K562 (cell line): ENCODE measurements at regions not wholly inside any gene's neighbourhood (a gene's known extent, or its start where the extent isn't known, plus 50 kb on each side); places are given as distances from the start of the nearest gene placed in this dataset.
"Not testable (repeated sequence)": the region's sequence is repeated elsewhere in the genome, so short reads cannot be mapped to it uniquely, and the experiment has no call there.

ENCODE experiments used
- CTCF ChIP-seq, 3 experiments: IDR thresholded peaks in 2 of 3; conservative IDR thresholded peaks in 1 of 3; 2 replicates each; pipeline ENCODE4 v1.5.1; 2011 to 2012; ENCODE audit warnings: low read length in 3 of 3, mild to moderate bottlenecking in 3 of 3, control low read depth in 2 of 3, improper control_type of control experiment in 1 of 3, inconsistent platforms in 1 of 3, low read depth in 1 of 3, mixed read lengths in 1 of 3, moderate library complexity in 1 of 3; ENCODE audit not compliant: insufficient read depth in 2 of 3
- ELF1 ChIP-seq: fragments of 200-800 bp; sonication (Bioruptor generic); IDR thresholded peaks from 2 replicates; pipeline ENCODE4 v1.6.1; 2016; ENCODE audit warnings: missing genetic modification characterization, missing compliant biosample characterization
- PATZ1 ChIP-seq: fragments of 250-450 bp; sonication (Bioruptor Pico); IDR thresholded peaks from 2 replicates; pipeline ENCODE4 v1.5.0; 2020; ENCODE audit warnings: mild to moderate bottlenecking, borderline replicate concordance
- POLR2A ChIP-seq: fragments of 450-650 bp; conservative IDR thresholded peaks from 2 replicates; pipeline ENCODE4 v1.6.1; 2016
- TCF7 ChIP-seq: sonication (generic); IDR thresholded peaks from 2 replicates; pipeline ENCODE4 v1.6.1; 2016; ENCODE audit warnings: antibody characterized with exemption, borderline replicate concordance
- ZFPM2 ChIP-seq: fragments of 250-450 bp; sonication (Bioruptor Pico); IDR thresholded peaks from 2 replicates; pipeline ENCODE4 v1.5.1; 2022; ENCODE audit warnings: mild to moderate bottlenecking
- ZNF124 ChIP-seq: sonication (generic); formaldehyde crosslinking; IDR thresholded peaks from 2 replicates; pipeline ENCODE4 v1.8.1; 2022; ENCODE audit warnings: missing genetic modification reagents
- ZNF644 ChIP-seq: fragments of 200-800 bp; sonication (Bioruptor generic); IDR thresholded peaks from 2 replicates; pipeline ENCODE4 v1.6.1; 2016; ENCODE audit warnings: low read depth, missing genetic modification characterization, missing compliant biosample characterization
- ZNF707 ChIP-seq: fragments of 250-450 bp; sonication (Bioruptor Pico); conservative IDR thresholded peaks from 2 replicates; pipeline ENCODE4 v1.8.0; 2022; ENCODE audit warnings: inconsistent platforms, mild to moderate bottlenecking, moderate library complexity

GRCh38 chr7:51397608-51398007 lies 81.0 kb upstream of the COBL start:
- not testable (repeated sequence) for TF ChIP-seq TCF7; ZNF124; PATZ1 (CRISPR knock-in tag); CTCF (IDR thresholded peaks at IDR 0.05 in 2 of 3, conservative IDR thresholded peaks at IDR 0.05 in 1 of 3; ENCODE audit: insufficient read depth in 2 of 3, low read depth in 1 of 3, low read length in 3 of 3); POLR2A; ZFPM2; ZNF707 (CRISPR knock-in tag); ELF1 (tag); ZNF644 (tag)
